ENCODE measurements at regions not wholly inside any gene's neighbourhood (a gene's known extent, or its start where the extent isn't known, plus 50 kb on each side); places are given as distances from the start of the nearest gene placed in this dataset.

DNA sequence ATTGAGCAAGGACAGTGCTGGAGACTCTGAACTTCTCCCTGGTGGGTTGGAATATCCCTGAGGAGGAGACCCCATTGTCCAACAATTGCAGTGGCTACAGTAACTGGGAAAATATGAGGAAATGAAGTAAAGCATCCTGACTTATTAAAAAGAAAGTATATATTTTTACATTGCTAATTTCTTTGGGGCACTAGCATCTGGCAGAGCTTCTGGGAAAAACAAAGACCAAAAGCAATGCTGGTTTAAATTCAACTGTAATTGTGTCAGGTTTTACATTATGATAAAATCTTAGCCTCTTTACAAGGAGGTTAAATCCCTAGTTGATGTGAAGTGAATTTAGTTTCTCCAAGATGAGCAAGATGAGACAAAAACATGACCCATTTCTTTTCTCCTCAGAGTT is 454.0 kb upstream of the RBMS3 start:
- TF ChIP-seq CTCF (IDR thresholded peaks at IDR 0.05 in 2 of 3, conservative IDR thresholded peaks at IDR 0.05 in 1 of 3; ENCODE audit: control insufficient read depth in 2 of 3, extremely low read depth in 1 of 3, insufficient read depth in 1 of 3, low read depth in 3 of 3, low read length in 3 of 3) (no peak), TARDBP (IDR thresholded peaks at IDR 0.05; ENCODE audit: borderline replicate concordance) (no peak), TCF7 (IDR thresholded peaks at IDR 0.05; ENCODE audit: borderline replicate concordance) (no peak)
- TF ChIP-seq, protein P1, sequence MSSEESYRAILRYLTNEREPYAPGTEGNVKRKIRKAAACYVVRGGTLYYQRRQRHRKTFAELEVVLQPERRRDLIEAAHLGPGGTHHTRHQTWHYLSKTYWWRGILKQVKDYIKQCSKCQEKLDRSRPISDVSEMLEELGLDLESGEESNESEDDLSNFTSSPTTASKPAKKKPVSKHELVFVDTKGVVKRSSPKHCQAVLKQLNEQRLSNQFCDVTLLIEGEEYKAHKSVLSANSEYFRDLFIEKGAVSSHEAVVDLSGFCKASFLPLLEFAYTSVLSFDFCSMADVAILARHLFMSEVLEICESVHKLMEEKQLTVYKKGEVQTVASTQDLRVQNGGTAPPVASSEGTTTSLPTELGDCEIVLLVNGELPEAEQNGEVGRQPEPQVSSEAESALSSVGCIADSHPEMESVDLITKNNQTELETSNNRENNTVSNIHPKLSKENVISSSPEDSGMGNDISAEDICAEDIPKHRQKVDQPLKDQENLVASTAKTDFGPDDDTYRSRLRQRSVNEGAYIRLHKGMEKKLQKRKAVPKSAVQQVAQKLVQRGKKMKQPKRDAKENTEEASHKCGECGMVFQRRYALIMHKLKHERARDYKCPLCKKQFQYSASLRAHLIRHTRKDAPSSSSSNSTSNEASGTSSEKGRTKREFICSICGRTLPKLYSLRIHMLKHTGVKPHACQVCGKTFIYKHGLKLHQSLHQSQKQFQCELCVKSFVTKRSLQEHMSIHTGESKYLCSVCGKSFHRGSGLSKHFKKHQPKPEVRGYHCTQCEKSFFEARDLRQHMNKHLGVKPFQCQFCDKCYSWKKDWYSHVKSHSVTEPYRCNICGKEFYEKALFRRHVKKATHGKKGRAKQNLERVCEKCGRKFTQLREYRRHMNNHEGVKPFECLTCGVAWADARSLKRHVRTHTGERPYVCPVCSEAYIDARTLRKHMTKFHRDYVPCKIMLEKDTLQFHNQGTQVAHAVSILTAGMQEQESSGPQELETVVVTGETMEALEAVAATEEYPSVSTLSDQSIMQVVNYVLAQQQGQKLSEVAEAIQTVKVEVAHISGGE (CRISPR knock-in tag; IDR thresholded peaks at IDR 0.05) = no peak

All from GM12878 (cell line).